Fibroblast of skin of abdomen (primary cell): ENCODE measurements at regions not wholly inside any gene's neighbourhood (a gene's known extent, or its start where the extent isn't known, plus 50 kb on each side); places are given as distances from the start of the nearest gene placed in this dataset.
"Not testable (repeated sequence)": the region's sequence is repeated elsewhere in the genome, so short reads cannot be mapped to it uniquely, and the experiment has no call there.

ENCODE experiments used
- DNase-seq: peaks from one replicate; pipeline ENCODE4 v3.0.0-alpha.2; 2013

DNA sequence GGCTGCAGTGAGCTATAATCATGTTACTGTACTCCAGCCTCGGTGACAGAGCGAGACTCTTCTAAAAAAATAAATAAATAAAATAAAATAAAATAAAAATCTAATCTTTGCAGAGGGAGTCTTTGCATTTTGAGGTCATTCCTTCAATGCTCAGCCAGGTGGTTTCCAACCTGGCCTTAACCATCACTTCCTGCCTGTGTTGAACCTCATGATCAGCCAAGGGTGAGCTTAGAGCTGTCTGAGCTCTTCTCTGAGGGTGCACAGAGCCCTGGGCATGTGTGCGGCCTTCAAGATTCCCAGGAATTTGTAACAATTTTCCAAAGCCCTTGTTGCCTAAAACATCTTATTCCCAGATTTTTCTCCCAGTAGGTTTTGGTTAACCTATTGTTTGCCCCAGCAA lies 94.3 kb downstream of the KCNJ12 start:
- DNase-seq = not testable (repeated sequence)

GRCh38 chr17:21470861-21471260 lies 94.7 kb downstream of the KCNJ12 start:
- no peak for DNase-seq

DNA sequence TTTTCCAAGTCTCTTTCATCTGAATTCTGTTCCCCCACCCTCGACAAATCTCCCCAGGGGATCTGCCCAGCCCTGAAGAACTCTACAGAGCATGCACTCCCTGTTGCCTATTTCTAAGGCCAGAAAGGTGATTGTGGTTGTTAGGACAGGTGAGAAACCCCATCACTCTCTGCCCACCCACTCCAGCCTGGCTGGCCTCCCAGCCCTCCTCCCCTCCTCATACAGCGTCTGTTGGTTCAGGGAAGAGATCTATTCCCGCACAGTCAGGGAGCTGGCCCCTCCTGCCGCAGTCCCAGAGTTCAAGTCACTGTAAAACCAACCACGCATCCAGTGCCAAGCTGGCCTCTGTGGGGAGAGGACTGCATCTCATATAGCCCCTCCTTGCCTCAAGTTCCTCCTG lies 98.7 kb downstream of the KCNJ12 start:
- no peak for DNase-seq

DNA sequence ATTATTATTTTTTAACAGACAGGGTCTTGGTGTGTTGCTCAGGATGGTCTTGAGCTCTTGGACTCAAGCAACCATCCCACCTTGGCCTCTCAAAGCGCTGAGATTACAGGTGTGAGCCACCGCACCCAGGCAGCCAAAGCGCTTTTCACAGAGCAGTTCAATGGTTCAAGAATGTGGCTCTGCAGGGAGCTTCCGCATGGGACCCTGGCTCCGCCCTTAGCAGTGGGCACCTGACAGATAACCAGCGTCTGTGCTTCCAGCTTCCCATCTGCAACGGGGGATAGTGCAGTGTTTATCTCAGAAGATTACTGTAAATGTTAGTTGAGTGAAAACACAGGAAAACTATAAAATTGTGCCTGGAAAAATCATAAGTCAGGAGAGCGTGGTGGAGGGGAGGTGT lies 99.4 kb downstream of the KCNJ12 start:
- no peak for DNase-seq

- no peak for DNase-seq
Observed at GRCh38 chr17:21476867-21477266, 100.7 kb downstream of the KCNJ12 start.

DNA sequence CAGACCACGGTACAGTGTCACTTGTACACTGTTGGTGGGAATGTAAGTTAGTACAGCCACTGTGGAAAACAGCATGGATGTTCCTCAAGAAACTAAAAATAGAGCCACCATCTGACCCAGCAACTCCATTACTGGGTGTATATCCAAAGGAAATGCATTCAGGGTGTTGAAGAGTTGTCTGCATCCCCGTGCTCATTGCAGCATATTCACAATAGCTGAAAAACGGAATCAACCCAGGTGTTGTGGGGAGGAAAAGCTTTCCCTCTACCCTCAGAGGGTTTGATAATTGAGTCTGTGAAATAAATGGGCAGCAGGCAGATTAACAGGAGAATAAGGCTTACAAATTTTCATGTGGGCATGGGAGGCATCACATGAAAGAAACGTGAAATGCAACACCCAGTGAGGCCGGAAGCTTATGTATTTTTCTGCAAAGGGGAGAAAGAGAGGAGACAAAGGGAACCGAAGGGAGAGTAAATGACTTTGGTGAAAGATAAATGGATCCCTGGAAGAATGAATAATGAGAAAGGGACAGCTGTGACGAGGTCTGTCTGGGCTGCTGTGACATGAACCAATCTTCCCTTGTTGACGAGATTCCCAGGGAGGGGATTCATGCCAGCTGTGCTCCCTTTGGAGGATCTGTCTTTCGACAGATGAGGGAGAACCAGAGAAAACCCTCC lies 106.2 kb downstream of the KCNJ12 start:
- DNase-seq = no peak

- DNase-seq = not testable (repeated sequence)
Observed at GRCh38 chr17:21488043-21488442, 111.9 kb downstream of the KCNJ12 start.

DNA sequence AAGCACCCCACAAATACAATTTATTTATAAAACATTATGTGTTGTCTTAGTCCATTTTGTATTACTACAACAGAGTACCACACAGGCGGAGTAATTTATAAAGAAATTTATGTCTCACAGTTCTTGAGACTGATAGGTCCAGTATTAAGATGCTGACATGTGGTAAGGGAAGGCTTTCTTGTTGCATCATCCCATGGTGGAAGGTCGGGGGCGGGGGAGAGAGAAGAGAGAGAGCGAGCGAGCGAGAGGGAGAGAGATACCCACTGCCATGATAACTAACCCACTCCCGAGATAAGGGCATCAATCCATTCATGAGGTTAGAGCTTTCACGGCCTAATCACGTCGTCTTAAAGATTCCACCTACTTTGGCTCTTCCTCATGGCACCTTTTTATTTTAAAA lies 117.8 kb downstream of the KCNJ12 start:
- DNase-seq = no peak

- DNase-seq = no peak
Observed at GRCh38 chr17:21495281-21495680, 119.1 kb downstream of the KCNJ12 start.

DNA sequence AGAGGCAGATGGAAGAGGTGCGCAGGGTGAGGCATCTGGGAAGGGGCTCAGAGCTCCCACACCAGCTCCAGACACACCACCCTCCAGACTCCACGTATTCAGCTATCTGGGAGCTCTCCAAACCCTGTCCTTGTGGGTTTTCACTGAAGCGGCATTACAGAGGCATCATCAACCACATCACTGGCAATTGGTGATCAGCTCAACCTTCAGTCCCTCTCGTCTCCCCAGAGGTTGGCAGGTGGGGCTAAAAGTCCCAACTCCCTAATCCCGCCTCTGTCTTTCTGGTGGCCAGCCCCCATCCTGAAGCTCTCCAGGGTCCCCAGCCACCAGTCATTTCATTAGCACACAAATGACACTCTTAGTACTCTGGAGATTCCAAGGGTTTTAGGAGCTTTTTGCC lies 123.9 kb downstream of the KCNJ12 start:
- no peak for DNase-seq

GRCh38 chr17:21501927-21502700 lies 126.0 kb downstream of the KCNJ12 start:
- DNase-seq = not testable (repeated sequence)

- DNase-seq = no peak
Observed at GRCh38 chr17:21505819-21506815, 130.0 kb downstream of the KCNJ12 start.

DNA sequence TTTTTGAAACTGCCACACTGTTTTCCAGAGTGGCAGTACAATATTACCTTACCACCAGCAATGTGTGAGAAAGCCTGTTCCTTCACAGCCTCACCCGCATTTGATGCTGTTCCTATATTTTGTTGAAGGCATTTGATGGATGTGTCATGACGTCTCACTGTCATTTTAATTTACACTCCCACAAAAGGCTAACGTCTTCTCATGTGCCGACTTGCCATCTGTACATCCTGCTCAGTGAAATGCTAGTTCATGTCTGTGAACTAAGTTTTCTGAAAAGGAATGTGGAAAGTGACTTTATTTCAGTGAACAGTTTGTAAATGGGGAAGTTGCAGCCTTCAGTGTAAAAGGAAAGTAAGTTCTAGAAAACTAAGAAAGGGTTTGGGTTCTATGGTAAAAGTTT lies 131.6 kb downstream of the KCNJ12 start:
- DNase-seq = not testable (repeated sequence)

DNA sequence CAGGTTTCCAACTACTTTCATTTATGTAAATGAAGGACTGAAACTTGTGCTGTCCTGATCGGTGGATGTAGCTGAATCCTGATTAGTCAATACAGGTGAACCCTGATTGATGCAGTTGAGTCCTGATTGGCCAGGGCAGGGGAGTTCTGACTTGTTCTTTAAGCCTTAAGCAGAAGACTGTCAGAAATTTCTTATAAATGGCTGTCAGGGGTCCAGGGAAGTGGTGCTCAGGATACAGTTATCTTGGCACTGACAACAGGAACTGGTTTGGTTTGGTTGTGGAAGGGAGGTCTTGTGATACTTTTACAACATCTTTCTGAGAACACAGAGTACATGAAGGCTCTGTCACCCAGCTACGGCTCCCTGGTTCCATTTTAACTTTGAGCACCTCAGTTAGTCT lies 132.1 kb downstream of the KCNJ12 start:
- DNase-seq = no peak

DNA sequence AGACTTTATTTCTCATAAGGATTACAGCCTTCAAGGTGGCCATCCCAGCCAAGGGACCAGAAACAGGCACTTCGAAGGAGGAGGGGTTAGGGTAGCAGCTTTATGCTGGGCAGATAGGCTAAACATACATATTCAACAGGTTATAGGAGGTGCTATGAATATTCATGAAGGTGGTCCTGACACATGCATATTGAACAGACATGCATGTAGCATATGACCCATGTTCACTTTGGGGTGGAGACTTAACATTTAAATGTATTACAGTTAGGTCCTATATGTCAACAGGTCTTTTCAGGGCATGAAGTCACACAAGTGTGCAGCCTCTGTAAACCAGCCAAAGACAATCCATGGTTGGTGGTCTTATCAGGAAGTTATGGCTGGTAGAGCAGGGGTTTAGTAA lies 133.2 kb downstream of the KCNJ12 start:
- DNase-seq = not testable (repeated sequence)

DNA sequence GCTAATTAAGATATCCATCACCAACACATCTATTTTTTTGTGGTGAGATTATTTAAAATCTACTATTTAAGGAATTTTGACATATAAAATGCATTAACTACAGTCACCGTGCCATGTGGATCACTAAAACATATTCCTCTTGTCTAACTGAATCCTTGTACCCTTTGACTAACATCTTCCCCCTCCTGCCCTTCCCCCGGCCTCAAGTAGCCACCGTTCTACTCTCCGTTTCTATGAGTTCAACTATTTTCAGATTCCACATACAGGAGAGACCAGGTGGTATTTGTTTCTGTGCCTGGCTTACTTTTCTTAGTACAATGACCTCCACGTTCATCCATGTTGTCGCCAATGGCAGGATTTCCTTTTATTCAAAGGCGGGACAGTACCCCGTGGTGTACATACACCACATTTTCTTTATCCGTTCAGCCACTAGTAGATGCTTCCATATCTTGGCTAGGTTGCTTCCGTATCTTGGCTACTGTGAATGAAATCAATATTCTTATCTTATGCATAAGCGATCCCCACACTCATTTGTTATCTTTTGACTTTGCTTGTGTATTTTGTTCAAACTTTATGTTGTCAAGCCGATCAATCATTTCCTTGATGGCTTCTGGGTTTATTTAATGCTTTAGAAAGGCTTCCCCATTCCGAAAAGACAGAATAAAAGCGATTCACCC lies 134.7 kb downstream of the KCNJ12 start:
- DNase-seq = no peak

DNA sequence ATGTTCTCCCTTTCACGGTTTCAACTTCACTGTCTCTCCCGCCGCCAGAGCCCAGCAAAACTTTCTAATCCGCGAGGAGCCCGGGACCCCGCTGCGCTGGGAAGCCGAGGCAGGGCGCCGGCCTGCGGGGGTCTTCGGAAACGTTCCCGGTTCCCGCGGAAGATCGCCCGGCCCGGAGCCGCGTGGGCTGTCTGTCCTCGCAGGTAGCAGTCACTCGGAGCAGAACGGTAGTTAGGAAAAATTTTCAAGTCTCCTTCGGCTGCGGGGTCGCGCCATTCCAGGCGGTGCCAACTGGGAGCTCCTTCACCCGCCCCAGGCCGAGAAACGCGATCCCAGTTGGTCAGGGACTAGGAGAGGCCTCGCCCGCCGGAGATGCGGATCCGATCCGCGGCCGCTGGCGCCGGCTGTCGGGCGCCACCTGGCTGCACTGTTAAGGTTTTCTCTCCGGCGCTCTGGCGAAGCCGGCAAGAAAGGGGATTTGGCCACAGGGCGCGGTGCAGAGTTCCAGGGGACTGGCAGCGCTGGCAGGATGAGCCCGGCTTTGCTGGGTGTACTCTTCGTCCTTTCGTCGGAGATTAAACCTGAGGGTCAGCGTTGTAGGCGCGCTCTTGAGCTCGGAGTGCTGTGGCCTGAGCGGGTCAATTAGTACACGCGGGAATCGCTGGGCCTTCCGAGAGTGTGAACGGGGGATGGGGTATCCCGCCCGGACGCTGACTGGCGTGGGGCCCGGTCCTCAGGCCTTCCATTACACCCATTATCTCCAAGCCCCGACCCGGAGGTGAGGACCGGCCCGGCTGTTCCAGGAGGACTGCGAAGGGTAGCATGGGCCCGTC lies 135.4 kb downstream of the KCNJ12 start:
- DNase-seq = peak; percentile 81

- no peak for DNase-seq
Observed at GRCh38 chr17:21512307-21513011, 136.3 kb downstream of the KCNJ12 start.

DNA sequence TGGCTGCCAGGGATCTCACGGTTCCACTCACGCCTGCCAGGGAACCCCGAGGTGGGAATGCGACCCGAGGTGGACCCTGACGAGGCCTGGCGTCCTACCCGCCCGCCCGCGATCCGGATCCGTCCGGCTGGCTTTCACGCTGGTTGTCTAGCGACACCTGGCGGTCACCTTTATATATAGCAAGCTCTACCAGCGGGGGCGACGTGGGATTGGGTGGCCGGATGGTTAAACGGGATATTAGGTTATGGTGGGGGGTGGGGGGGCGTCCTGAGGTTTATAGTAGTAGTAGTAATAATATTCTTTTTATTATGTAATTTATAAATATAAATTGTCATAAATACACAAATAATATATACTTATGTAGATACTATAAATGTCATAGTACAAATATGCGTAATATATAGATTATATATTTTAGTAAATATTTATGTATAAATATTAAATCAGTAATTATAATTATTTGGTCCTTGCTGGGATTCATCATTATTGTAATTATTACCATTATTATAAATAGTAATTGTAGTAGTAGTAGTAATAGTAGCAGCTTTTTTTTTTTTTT lies 136.9 kb downstream of the KCNJ12 start:
- DNase-seq = peak; percentile 69

GRCh38 chr17:21514567-21514966 lies 138.4 kb downstream of the KCNJ12 start:
- DNase-seq = not testable (repeated sequence)
